Cerebellar cortex (tissue), 1 donor: ENCODE measurements at regions not wholly inside any gene's neighbourhood (a gene's known extent, or its start where the extent isn't known, plus 50 kb on each side); places are given as distances from the start of the nearest gene placed in this dataset.

Source experiments
- DNase-seq: peaks from one replicate; pipeline ENCODE4 v3.0.0-alpha.2; 2015; ENCODE audit warnings: low spot score

- DNase-seq = no peak
Observed at GRCh38 chr6:146865756-146866379, 267.1 kb downstream of the ADGB start.

- DNase-seq = no peak
Observed at GRCh38 chr6:146866731-146867414, 268.1 kb downstream of the ADGB start.

DNA sequence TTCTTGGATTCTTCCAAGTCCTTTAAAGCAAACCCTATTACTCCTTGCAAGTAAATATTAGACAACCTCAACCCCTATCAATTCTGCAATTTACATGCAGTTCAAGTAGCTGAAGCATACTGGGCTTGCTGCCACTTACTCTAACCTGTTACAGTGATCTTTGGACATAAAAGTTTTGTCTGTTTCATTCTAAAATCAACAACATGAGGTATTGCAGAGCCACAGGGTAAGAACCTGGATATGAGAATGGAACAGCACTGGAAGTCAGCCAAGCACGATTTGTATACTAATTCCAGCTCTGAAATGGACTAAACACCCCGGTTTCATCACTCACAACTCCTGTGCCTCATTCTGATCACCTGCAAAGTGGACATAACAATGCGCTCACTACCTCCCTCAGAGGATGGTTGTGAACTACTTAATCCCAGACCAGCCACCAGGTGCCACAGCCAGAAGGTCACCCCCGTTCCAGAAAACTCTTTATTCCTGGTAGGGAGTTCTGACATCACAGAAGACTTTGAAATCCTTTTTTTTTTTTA lies 270.0 kb downstream of the ADGB start:
- no peak for DNase-seq

GRCh38 chr6:146870760-146871159 lies 272.0 kb downstream of the ADGB start:
- DNase-seq = no peak

GRCh38 chr6:146871611-146872425 lies 273.0 kb downstream of the ADGB start:
- no peak for DNase-seq

- no peak for DNase-seq
Observed at GRCh38 chr6:146872426-146872785, 273.6 kb downstream of the ADGB start.

- DNase-seq = no peak
Observed at GRCh38 chr6:146874278-146875018, 275.7 kb downstream of the ADGB start.

GRCh38 chr6:146875927-146876270 lies 277.1 kb downstream of the ADGB start:
- no peak for DNase-seq

DNA sequence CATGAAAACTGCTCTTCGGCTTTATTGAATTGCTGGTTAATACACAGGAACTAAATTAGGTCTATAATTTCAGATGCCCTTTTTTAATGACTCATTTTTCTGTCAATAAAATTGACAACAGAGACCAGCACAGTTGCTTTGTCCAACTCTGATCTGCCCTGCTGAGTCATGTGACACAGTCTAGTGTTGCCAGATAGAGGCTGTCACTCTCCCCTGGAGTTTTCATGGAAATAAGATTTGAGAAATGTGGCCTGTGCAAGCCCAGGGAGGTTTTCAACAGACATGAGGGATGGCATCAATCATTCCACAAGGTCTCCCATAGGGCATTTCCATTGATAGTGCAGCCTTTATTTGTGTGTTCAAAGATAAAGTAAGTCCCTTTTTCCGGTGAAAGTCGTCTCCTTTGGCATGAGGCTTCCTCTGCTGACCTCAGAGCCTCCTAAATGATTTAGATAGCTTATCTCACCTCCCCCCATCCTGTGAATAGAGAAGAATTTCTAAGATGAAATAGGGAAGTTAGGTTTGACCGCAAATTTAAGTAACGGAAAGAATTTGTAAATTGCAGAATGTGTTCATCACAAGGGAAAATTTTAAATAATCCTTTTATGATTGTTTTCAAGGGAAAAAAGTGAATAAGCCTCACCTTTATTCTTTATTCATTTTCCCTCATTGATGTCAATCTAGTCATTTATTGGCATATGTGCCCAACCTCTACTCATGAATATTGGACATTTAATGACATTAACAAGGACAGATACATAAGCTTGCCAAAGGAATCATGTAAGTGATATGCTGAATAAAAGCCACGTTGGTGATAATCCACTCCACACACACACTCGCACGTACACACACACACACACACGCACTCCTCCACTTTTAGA lies 277.7 kb downstream of the ADGB start:
- no peak for DNase-seq

DNA sequence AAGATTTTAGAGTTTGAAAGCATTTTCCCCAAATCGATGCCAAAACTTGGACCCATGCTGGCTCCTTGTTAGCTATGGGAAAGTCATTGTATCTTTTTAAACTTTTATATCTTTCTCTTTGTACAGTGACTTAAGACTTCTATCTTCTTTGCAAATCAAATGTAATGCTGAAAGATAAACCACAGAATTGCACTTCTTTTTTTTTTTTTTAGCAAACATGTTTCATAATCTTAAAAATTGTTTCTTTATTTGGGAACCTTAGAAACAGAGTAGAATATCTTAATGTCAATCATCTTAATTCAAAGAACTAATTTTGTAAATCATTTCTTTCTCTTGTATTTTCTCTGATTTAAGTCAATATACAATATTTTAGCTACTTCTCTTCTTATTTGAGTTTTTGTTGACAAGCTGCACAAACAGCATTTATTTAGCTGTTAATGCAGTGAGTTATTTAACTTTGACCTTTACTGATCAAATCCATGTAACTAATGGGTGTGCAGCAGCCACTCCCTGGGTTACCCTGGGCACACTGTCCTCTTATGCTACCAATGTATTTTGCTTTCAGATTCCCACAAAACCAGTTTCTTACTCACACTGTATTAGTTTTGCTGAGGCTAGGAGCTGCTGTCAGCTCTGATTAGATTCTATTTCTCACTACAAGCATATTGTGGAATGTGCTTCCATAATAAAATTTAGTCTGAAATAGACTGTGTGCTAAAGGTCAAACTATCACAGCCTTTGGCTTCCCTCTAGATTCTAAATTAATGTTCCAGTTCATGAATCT lies 279.6 kb downstream of the ADGB start:
- no peak for DNase-seq

GRCh38 chr6:146878952-146879340 lies 280.2 kb downstream of the ADGB start:
- DNase-seq = no peak

DNA sequence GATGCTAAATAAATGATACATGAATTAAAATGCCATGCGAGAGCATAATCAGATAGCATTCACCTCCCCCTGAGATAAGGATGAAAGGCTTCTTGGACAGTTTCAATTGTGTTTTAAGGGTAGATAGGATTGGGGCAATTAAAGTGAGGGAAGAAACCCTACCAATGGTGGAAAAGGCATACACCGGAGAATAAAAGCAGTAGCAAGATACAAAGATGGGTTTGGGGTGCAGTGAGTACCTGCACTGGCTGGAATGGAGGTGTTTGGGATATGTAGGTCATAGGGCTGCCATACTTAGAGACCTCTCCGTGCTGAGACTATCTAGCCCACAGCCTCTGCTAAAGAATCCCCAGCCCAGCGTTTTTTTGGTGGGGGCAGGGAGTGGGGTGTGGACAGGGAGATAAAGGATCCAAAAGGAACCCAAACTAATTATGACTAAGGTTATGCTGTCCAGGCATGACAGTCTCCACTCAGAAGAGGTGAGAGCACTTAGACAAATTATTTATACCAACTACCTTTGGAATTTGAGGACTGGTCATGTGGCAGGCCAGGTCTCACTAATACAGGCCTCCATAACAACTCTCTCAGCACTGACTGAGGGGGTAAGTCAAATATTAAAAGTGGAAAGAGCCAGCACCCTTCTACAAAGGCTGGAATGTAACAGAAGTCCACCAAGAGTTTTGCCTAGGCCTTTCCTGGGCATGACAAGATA lies 280.8 kb downstream of the ADGB start:
- DNase-seq = no peak

GRCh38 chr6:146881228-146882181 lies 282.7 kb downstream of the ADGB start:
- DNase-seq = no peak

DNA sequence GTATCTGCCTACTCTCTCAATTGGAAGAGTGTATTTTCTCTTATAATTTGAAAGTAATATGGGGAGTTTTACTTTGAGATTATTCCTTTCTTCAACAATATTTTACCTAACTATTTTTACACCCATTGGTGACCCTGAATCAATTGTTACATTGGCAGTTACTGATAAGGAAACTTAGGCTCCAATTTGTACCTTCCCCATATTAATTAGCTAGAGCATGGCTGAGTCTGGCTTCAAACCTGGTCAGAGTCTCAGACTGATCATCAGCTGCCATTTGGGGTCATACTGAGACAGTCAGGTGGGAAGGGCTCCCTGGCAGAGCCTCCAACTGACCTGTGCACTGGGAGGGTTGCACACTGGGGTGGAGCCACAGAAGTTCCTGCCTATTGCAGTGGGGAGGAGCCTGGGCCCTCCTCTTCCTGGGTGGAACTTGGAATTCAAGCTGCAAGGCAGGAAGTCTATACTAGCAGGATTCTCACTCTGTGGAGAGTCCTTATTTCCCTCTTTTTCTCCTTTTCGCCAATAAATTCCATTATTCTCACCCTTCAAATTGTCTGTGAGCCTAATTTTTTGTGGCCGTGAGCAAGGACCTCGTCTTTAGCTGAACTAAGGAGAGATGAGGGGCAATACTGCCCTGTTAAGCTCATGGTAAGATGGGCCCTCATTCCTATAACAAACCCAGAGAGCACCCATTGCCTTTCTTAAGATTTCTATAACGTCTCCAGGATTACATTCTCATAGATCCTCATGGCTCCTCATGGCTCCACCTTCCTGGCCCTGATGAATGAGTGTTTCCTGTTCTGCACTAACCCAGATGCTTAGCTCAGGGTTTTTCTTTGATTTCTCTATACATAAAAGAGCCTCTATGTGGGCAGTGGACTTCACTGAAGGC lies 285.1 kb downstream of the ADGB start:
- no peak for DNase-seq

GRCh38 chr6:146884728-146885127 lies 286.0 kb downstream of the ADGB start:
- DNase-seq = no peak

DNA sequence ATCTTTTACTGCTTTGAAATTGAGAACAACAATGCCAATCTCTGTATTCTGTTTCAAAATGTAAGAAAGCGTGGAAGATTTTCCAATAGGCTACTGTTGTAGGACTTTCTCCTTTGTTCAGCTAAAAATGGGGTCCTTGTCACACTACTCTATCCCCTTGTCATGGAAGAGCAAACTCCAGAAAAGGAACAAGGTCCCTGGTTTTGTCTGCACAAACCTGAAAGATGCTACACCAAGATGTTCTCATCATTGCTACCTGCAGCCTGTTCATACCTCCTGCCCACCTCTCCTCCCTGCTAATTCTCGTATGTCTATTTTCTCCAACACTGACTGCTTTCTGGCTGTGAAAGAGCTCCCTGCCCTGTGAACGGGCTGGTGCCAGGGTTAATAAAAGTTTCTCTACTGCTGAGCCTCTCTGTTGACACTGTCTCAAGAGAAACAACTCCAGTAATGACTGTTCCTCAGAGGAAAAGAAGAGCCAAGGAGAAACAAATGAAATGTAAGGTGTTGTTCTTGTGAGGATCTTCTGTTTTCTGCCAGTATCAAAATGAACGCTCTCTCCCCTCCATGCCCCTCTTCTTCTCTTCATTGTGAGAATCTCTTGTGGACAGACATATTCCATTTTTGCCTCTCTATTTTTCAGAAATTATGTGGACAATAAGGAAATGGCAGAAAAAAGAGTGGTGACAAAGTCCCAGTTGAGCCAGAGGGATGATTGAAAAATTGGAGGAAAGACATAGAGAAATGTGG lies 287.1 kb downstream of the ADGB start:
- no peak for DNase-seq
